ENCODE measurements at regions not wholly inside any gene's neighbourhood (a gene's known extent, or its start where the extent isn't known, plus 50 kb on each side); places are given as distances from the start of the nearest gene placed in this dataset.

DNA sequence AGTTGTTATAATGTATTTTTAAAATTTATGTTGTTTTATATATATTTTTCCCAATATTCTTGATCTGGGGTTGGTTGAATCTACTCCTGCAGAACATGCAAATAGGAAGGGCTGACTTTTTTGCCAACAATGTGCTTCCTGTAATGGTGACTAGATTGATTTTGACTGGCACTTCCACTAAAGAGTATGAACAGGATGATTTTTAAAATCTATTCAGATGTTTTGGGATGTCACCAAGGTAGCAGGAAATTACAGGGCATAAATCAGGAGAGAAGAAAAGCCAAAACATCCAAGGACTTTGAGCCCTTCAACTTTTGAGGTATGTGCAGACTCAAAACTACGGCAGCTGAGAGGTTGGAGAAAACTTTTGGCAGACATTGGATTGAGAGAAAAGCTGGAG, 1047.6 kb downstream of the SLITRK5 start:
- Histone ChIP-seq H3K9me3 (ENCODE audit: control insufficient read depth in 1 of 2, insufficient read depth in 1 of 2, low read depth in 1 of 2, low read length in 2 of 2) (no peaks in the 10 kb centered on the region; a peak in 2 of 4 replicates), H3K27me3 (ENCODE audit: insufficient read depth, low read length) (no peaks in the 10 kb centered on the region), H2AFZ (ENCODE audit: low read depth, low read length, poor library complexity, severe bottlenecking) (no peak overlapping the region), H3K4me2 (ENCODE audit: low read length) (no peak overlapping the region), H3K79me2 (ENCODE audit: insufficient read depth, low read length) (no peaks in the 10 kb centered on the region), H3K4me3 (replicated peaks in 1 of 2; ENCODE audit: low read depth in 1 of 2, low read length in 2 of 2) (no peak overlapping the region), H4K20me1 (ENCODE audit: insufficient read depth) (no peaks in the 10 kb centered on the region), H3K36me3 (ENCODE audit: control insufficient read depth in 1 of 2, insufficient read depth in 2 of 2, low read length in 2 of 2) (no peaks in the 10 kb centered on the region), H3K27ac (ENCODE audit: low read depth, low read length) (no peak overlapping the region), H3K9me2 (ENCODE audit: insufficient read depth) (no peaks in the 10 kb centered on the region), H3K4me1 (ENCODE audit: control insufficient read depth in 1 of 2, insufficient read depth in 2 of 2, low read length in 2 of 2) (no peaks in the 10 kb centered on the region), H3K9ac (ENCODE audit: low read length) (no peak overlapping the region)
- ATAC-seq: no peak
- ChIA-PET CTCF (no interaction called here), POLR2A (no interaction called here), RAD21 (ENCODE audit: low non-redundant PET in 1 of 2, low total read pairs in 2 of 2, uncharacterized antibody in 2 of 2, unreplicated experiment in 2 of 2) (no interaction called here)
- DNase-seq (ENCODE audit: low read depth, low spot score): no peak
- intact Hi-C loops (cut with micrococcal nuclease): no loop called here
- BruUV-seq (replicated peaks): no TSS peak
- TF ChIP-seq POLR2AphosphoS5 (IDR thresholded peaks at IDR 0.05; ENCODE audit: low read depth, low read length): no peak
- no peak for TF ChIP-seq JUND (IDR thresholded peaks at IDR 0.05)
- TF ChIP-seq FOSL1 (IDR thresholded peaks at IDR 0.05; ENCODE audit: low read depth): no peak
- TF ChIP-seq SP1 (IDR thresholded peaks at IDR 0.05; ENCODE audit: low read depth): no peak
- no peak for TF ChIP-seq POLR2A (IDR thresholded peaks at IDR 0.05; ENCODE audit: borderline replicate concordance, extremely low read depth, insufficient read depth, insufficient read length)
- no peak for TF ChIP-seq ZNF274 (IDR thresholded peaks at IDR 0.05; ENCODE audit: low read depth, low read length)
- TF ChIP-seq, protein P1, sequence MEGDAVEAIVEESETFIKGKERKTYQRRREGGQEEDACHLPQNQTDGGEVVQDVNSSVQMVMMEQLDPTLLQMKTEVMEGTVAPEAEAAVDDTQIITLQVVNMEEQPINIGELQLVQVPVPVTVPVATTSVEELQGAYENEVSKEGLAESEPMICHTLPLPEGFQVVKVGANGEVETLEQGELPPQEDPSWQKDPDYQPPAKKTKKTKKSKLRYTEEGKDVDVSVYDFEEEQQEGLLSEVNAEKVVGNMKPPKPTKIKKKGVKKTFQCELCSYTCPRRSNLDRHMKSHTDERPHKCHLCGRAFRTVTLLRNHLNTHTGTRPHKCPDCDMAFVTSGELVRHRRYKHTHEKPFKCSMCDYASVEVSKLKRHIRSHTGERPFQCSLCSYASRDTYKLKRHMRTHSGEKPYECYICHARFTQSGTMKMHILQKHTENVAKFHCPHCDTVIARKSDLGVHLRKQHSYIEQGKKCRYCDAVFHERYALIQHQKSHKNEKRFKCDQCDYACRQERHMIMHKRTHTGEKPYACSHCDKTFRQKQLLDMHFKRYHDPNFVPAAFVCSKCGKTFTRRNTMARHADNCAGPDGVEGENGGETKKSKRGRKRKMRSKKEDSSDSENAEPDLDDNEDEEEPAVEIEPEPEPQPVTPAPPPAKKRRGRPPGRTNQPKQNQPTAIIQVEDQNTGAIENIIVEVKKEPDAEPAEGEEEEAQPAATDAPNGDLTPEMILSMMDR (IDR thresholded peaks at IDR 0.05 in 2 of 3, conservative IDR thresholded peaks at IDR 0.05 in 1 of 3; ENCODE audit: borderline replicate concordance in 1 of 3, insufficient read depth in 1 of 3, low read depth in 2 of 3, low read length in 2 of 3): no peak
- TF ChIP-seq, protein P2, sequence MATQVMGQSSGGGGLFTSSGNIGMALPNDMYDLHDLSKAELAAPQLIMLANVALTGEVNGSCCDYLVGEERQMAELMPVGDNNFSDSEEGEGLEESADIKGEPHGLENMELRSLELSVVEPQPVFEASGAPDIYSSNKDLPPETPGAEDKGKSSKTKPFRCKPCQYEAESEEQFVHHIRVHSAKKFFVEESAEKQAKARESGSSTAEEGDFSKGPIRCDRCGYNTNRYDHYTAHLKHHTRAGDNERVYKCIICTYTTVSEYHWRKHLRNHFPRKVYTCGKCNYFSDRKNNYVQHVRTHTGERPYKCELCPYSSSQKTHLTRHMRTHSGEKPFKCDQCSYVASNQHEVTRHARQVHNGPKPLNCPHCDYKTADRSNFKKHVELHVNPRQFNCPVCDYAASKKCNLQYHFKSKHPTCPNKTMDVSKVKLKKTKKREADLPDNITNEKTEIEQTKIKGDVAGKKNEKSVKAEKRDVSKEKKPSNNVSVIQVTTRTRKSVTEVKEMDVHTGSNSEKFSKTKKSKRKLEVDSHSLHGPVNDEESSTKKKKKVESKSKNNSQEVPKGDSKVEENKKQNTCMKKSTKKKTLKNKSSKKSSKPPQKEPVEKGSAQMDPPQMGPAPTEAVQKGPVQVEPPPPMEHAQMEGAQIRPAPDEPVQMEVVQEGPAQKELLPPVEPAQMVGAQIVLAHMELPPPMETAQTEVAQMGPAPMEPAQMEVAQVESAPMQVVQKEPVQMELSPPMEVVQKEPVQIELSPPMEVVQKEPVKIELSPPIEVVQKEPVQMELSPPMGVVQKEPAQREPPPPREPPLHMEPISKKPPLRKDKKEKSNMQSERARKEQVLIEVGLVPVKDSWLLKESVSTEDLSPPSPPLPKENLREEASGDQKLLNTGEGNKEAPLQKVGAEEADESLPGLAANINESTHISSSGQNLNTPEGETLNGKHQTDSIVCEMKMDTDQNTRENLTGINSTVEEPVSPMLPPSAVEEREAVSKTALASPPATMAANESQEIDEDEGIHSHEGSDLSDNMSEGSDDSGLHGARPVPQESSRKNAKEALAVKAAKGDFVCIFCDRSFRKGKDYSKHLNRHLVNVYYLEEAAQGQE (IDR thresholded peaks at IDR 0.05; ENCODE audit: low read depth): no peak
- TF ChIP-seq RAD21 (IDR thresholded peaks at IDR 0.05; ENCODE audit: low read depth): no peak
- TF ChIP-seq EZH2phosphoT487 (IDR thresholded peaks at IDR 0.05; ENCODE audit: borderline replicate concordance): no peak

Measured in HCT116 (cell line).